Left cardiac atrium (tissue), 4 donors: ENCODE measurements at regions not wholly inside any gene's neighbourhood (a gene's known extent, or its start where the extent isn't known, plus 50 kb on each side); places are given as distances from the start of the nearest gene placed in this dataset.
A peak's percentile ranks its signal among the peaks of the same experiment; 100 is the strongest.

Source experiments
- ATAC-seq, 2 donors: fragments of 200-7000 bp; cut with Tn5 transposase; one replicate each; pipeline ENCODE4 v1.9.1; 2020; ENCODE audit warnings: mild to moderate bottlenecking in 2 of 2, moderate library complexity in 2 of 2
- DNase-seq: peaks from one replicate; pipeline ENCODE4 v3.0.0-alpha.2; 2020
- intact Hi-C, 2 donors: fragments of 100-400 bp; cut with DNase I; formaldehyde crosslinking; loops; one replicate each; pipeline versions ENCODE4 v1.14.1 to v1.15.1; 2022 to 2023
- donor health status: DM: no; HTN: yes; CAD: no.
- donor health status: DM: no; HTN: yes; CAD: no; lungs with severe emphysema.
- donor health status: DM: yes; HTN: yes; CAD: no.
- donor health status: Dilated cardiomyopathy.

- ATAC-seq, result no peak
- intact Hi-C loops, result no loop called here
- DNase-seq, result no peak
These were observed 169.6 kb upstream of the ECI2 start for GRCh38 chr6:4304927-4305455.

- intact Hi-C loops, result no loop called here
- no peak for DNase-seq
- ATAC-seq, result no peak
These were observed 168.3 kb upstream of the ECI2 start for GRCh38 chr6:4303638-4304037.

- no peak for DNase-seq
- intact Hi-C loops, result no loop called here
- ATAC-seq, result no peak
These were observed 167.1 kb upstream of the ECI2 start for GRCh38 chr6:4302524-4302923.

- intact Hi-C loops, result no loop called here
- ATAC-seq (no peak), DNase-seq (no peak)
These were observed 166.5 kb upstream of the ECI2 start for GRCh38 chr6:4301871-4302270.

- DNase-seq (no peak), ATAC-seq (no peak)
- intact Hi-C loops, result no loop called here
These were observed 165.5 kb upstream of the ECI2 start for GRCh38 chr6:4300917-4301316.

GRCh38 chr6:4299476-4299875 lies 164.1 kb upstream of the ECI2 start:
- intact Hi-C loops, result no loop called here
- ATAC-seq, result peak in 1 of 2 donors; percentile 56

GRCh38 chr6:4297348-4297747 lies 162.0 kb upstream of the ECI2 start:
- ATAC-seq (no peak), DNase-seq (no peak)
- intact Hi-C loops, result no loop called here

More at GRCh38 chr6:4299476-4299875, 164.1 kb upstream of the ECI2 start:
- no peak for DNase-seq

- intact Hi-C loops, result no loop called here
These were observed 161.2 kb upstream of the ECI2 start for GRCh38 chr6:4296552-4296951.

GRCh38 chr6:4295783-4296155 lies 160.4 kb upstream of the ECI2 start:
- intact Hi-C loops, result no loop called here
- DNase-seq (no peak), ATAC-seq (no peak)

More at GRCh38 chr6:4296552-4296951, 161.2 kb upstream of the ECI2 start:
- ATAC-seq (no peak), DNase-seq (no peak)

- ATAC-seq (no peak), DNase-seq (no peak)
- intact Hi-C loops, result no loop called here
These were observed 159.8 kb upstream of the ECI2 start for GRCh38 chr6:4295058-4295782.

GRCh38 chr6:4294636-4295035 lies 159.3 kb upstream of the ECI2 start:
- DNase-seq (no peak), ATAC-seq (no peak)
- intact Hi-C loops, result no loop called here

GRCh38 chr6:4291453-4292403 lies 156.4 kb upstream of the ECI2 start:
- intact Hi-C loops, result no loop called here
- ATAC-seq, result peak; percentile 27 to 39
- no peak for DNase-seq

- no peak for DNase-seq
- intact Hi-C loops, result no loop called here
- ATAC-seq, result no peak
These were observed 154.5 kb upstream of the ECI2 start for GRCh38 chr6:4289770-4290320.

- intact Hi-C loops, result no loop called here
- DNase-seq, result no peak
- peak in 1 of 2 donors; percentile 81 for ATAC-seq
These were observed 152.5 kb upstream of the ECI2 start for GRCh38 chr6:4287811-4288244.

- no peak for ATAC-seq
- intact Hi-C loops, result no loop called here
- no peak for DNase-seq
These were observed 152.0 kb upstream of the ECI2 start for GRCh38 chr6:4287372-4287771.

GRCh38 chr6:4282926-4283325 lies 147.6 kb upstream of the ECI2 start:
- intact Hi-C loops, result no loop called here
- DNase-seq (no peak), ATAC-seq (no peak)

- ATAC-seq (peak; percentile 81 to 85), DNase-seq (peak; percentile 46)
- intact Hi-C loops, result no loop called here
These were observed 146.2 kb upstream of the ECI2 start for GRCh38 chr6:4281341-4282293.

- ATAC-seq, result peak; percentile 64 to 88
- intact Hi-C loops, result no loop called here
- DNase-seq, result no peak
These were observed 145.3 kb upstream of the ECI2 start for GRCh38 chr6:4280707-4281106.

GRCh38 chr6:4280031-4280430 lies 144.7 kb upstream of the ECI2 start:
- ATAC-seq (no peak), DNase-seq (no peak)
- intact Hi-C loops, result no loop called here
